Body of pancreas (tissue), 4 donors: ENCODE measurements at regions not wholly inside any gene's neighbourhood (a gene's known extent, or its start where the extent isn't known, plus 50 kb on each side); places are given as distances from the start of the nearest gene placed in this dataset.
"Not testable (repeated sequence)": the region's sequence is repeated elsewhere in the genome, so short reads cannot be mapped to it uniquely, and the experiment has no call there.

ENCODE experiments used
- ATAC-seq: fragments of 150-250 bp; one replicate; pipeline ENCODE4 v1.9.1; 2016
- DNase-seq, 4 donors: peaks; one replicate each; pipeline ENCODE4 v3.0.0-alpha.2; 2019
- H3K27ac ChIP-seq, 4 donors: fragments of 200-600 bp; sonication (generic); 1 replicate in 3 of 4; 2 replicates in 1 of 4; pipeline versions ENCODE4 v1.5.1 to v1.6.1; 2016 to 2019; ENCODE audit warnings: mild to moderate bottlenecking in 1 of 4, mixed read lengths in 1 of 4, moderate library complexity in 1 of 4
- H3K27me3 ChIP-seq, 2 donors: fragments of 200-600 bp; sonication (generic); one replicate each; pipeline ENCODE4 v1.6.0; 2016; ENCODE audit warnings: mild to moderate bottlenecking in 1 of 2
- H3K36me3 ChIP-seq, 2 donors: fragments of 200-600 bp; sonication (generic); replicated peaks in 1 of 2; 2 replicates each; pipeline ENCODE4 v1.5.1; 2016; ENCODE audit warnings: low read depth in 2 of 2; ENCODE audit not compliant: insufficient read depth in 1 of 2
- H3K4me1 ChIP-seq: fragments of 200-600 bp; sonication (generic); one replicate; pipeline ENCODE4 v1.6.0; 2016
- H3K4me3 ChIP-seq, 2 donors: fragments of 200-600 bp; sonication (generic); 1 replicate in 1 of 2; 2 replicates in 1 of 2; pipeline ENCODE4 v1.5.1; 2016 to 2019
- H3K9me3 ChIP-seq, 3 donors: fragments of 200-600 bp; sonication (generic); 1 replicate in 2 of 3; 2 replicates in 1 of 3; pipeline ENCODE4 v1.5.1; 2016
- CTCF ChIP-seq, 7 experiments: fragments of 450-650 bp in 4 of 7; fragments of 200-600 bp in 3 of 7; sonication (generic) in 3 of 7; IDR thresholded peaks; one replicate each; pipeline ENCODE4 v1.5.1; 2016 to 2019; ENCODE audit warnings: antibody characterized with exemption in 7 of 7
- POLR2A ChIP-seq, 3 donors: fragments of 450-650 bp; IDR thresholded peaks; one replicate each; pipeline ENCODE4 v1.6.1; 2016; ENCODE audit warnings: antibody characterized with exemption in 3 of 3, mild to moderate bottlenecking in 2 of 3
- WGBS, 2 donors: methylation state at CpG; one replicate each; pipeline ENCODE4 v1.1.5; 2017; 5-methylcytosine and 5-hydroxymethylcytosine counted together
- intact Hi-C: fragments of 100-400 bp; cut with DNase I; formaldehyde crosslinking; loops from one replicate; pipeline ENCODE4 v1.15.1; 2023

- intact Hi-C loops, result no loop called here
- DNase-seq, result no peak
- TF ChIP-seq POLR2A (IDR thresholded peaks at IDR 0.05), result no peak
- TF ChIP-seq CTCF (IDR thresholded peaks at IDR 0.05), result no peak
- ATAC-seq, result no peak
- no peaks in the 10 kb centered on the region for H3K36me3 ChIP-seq
- H3K27ac ChIP-seq, result no peak overlapping the region
- WGBS, 2 donors, result 60 to 65% methylated on average over 2 of the region's 2 CpGs
- no peak overlapping the region for H3K4me3 ChIP-seq
- no peaks in the 10 kb centered on the region for H3K9me3 ChIP-seq
- H3K4me1 ChIP-seq, result no peaks in the 10 kb centered on the region
- no peaks in the 10 kb centered on the region for H3K27me3 ChIP-seq
Observed at GRCh38 chrX:76922100-76922499, 494.6 kb downstream of the MAGEE1 start.

- H3K4me1 ChIP-seq, H3K9me3 ChIP-seq, ATAC-seq, intact Hi-C loops, H3K27ac ChIP-seq, H3K36me3 ChIP-seq, H3K4me3 ChIP-seq, H3K27me3 ChIP-seq, DNase-seq: not testable (repeated sequence)
- WGBS, 2 donors, result 76% methylated on average over 7 of the region's 7 CpGs; no CpG with 5 or more reads in 1 of the 2 donors
Observed at GRCh38 chrX:76924616-76925015, 497.1 kb downstream of the MAGEE1 start.

- intact Hi-C loops, result no loop called here
- DNase-seq, result no peak
Observed at GRCh38 chrX:76931518-76931917, 504.0 kb downstream of the MAGEE1 start.

GRCh38 chrX:76957485-76957884 lies 489.7 kb upstream of the FGF16 start:
- Histone ChIP-seq H3K4me1 (no peaks in the 10 kb centered on the region), H3K9me3 (no peaks in the 10 kb centered on the region), H3K27me3 (no peaks in the 10 kb centered on the region), H3K27ac (no peak overlapping the region), H3K4me3 (no peak overlapping the region), H3K36me3 (no peaks in the 10 kb centered on the region)
- no peak for TF ChIP-seq CTCF (IDR thresholded peaks at IDR 0.05)
- no peak for TF ChIP-seq POLR2A (IDR thresholded peaks at IDR 0.05)
- DNase-seq (no peak), ATAC-seq (no peak)
- intact Hi-C loops, result no loop called here
- WGBS, 2 donors, result 67% methylated on average over 1 of the region's 1 CpG; no CpG with 5 or more reads in 1 of the 2 donors

More at GRCh38 chrX:76931518-76931917, 504.0 kb downstream of the MAGEE1 start:
- no peak overlapping the region for H3K4me3 ChIP-seq
- H3K9me3 ChIP-seq, result no peaks in the 10 kb centered on the region
- H3K4me1 ChIP-seq, result no peaks in the 10 kb centered on the region
- TF ChIP-seq CTCF (IDR thresholded peaks at IDR 0.05), result no peak
- TF ChIP-seq POLR2A (IDR thresholded peaks at IDR 0.05), result no peak
- no peaks in the 10 kb centered on the region for H3K36me3 ChIP-seq
- ATAC-seq, result no peak
- H3K27ac ChIP-seq, result no peak overlapping the region
- WGBS, 2 donors, result 44 to 54% methylated on average over 6 of the region's 6 CpGs
- H3K27me3 ChIP-seq, result no peaks in the 10 kb centered on the region

- Histone ChIP-seq H3K36me3 (no peaks in the 10 kb centered on the region), H3K9me3 (no peaks in the 10 kb centered on the region), H3K4me1 (no peaks in the 10 kb centered on the region), H3K27me3 (no peaks in the 10 kb centered on the region), H3K27ac (no peak overlapping the region), H3K4me3 (no peak overlapping the region)
- WGBS, 2 donors, result 31 to 36% methylated on average over 1 of the region's 1 CpG
- ATAC-seq, result no peak
- no peak for DNase-seq
- intact Hi-C loops, result no loop called here
- no peak for TF ChIP-seq CTCF (IDR thresholded peaks at IDR 0.05)
- no peak for TF ChIP-seq POLR2A (IDR thresholded peaks at IDR 0.05)
Observed at GRCh38 chrX:76971393-76972376, 475.5 kb upstream of the FGF16 start.
